Sigmoid colon (tissue), 4 donors: ENCODE measurements at regions not wholly inside any gene's neighbourhood (a gene's known extent, or its start where the extent isn't known, plus 50 kb on each side); places are given as distances from the start of the nearest gene placed in this dataset.

Experiments
- EP300 ChIP-seq, 4 donors: sonication (generic); formaldehyde crosslinking; IDR thresholded peaks; one replicate each; pipeline ENCODE4 v1.6.1; 2017; ENCODE audit warnings: antibody characterized with exemption in 4 of 4
- POLR2A ChIP-seq, 2 donors: fragments of 450-650 bp; IDR thresholded peaks; one replicate each; pipeline ENCODE4 v1.6.1; 2016; ENCODE audit warnings: antibody characterized with exemption in 2 of 2, mild to moderate bottlenecking in 2 of 2, moderate library complexity in 2 of 2
- POLR2AphosphoS5 ChIP-seq, 4 donors: sonication (generic); formaldehyde crosslinking; IDR thresholded peaks; one replicate each; pipeline ENCODE4 v1.6.1; 2017; ENCODE audit warnings: antibody characterized with exemption in 4 of 4
- TF ChIP-seq, protein P1 (sequence below), 4 experiments: fragments of 450-650 bp in 3 of 4; fragments of 200-600 bp in 1 of 4; IDR thresholded peaks; one replicate each; pipeline ENCODE4 v1.5.1; 2016 to 2019; ENCODE audit warnings: antibody characterized with exemption in 4 of 4, mild to moderate bottlenecking in 3 of 4, moderate library complexity in 2 of 4

DNA sequence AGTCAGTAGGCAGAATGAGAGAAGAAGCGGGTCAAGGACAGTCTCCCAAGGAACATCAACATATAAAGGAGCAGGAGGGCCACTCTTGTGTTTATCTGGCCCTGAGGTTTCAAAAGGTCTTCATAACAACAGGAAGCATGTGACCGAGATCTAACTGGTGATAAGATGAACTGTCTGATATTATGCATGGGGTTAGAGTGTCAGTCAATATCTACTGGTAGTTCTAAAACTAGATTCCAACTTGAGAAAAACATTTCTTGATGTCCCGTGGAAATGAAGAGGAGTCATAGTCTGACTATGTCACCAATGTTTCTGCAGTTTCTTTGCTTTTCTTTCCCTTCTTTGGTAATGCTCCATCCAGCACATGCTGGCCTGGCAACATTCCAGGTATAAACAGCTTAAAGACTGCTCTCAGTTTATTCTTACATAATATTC is 77.5 kb upstream of the ITPRID2 start:
- TF ChIP-seq, protein P1, sequence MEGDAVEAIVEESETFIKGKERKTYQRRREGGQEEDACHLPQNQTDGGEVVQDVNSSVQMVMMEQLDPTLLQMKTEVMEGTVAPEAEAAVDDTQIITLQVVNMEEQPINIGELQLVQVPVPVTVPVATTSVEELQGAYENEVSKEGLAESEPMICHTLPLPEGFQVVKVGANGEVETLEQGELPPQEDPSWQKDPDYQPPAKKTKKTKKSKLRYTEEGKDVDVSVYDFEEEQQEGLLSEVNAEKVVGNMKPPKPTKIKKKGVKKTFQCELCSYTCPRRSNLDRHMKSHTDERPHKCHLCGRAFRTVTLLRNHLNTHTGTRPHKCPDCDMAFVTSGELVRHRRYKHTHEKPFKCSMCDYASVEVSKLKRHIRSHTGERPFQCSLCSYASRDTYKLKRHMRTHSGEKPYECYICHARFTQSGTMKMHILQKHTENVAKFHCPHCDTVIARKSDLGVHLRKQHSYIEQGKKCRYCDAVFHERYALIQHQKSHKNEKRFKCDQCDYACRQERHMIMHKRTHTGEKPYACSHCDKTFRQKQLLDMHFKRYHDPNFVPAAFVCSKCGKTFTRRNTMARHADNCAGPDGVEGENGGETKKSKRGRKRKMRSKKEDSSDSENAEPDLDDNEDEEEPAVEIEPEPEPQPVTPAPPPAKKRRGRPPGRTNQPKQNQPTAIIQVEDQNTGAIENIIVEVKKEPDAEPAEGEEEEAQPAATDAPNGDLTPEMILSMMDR (IDR thresholded peaks at IDR 0.05) = no peak
- no peak for TF ChIP-seq POLR2A (IDR thresholded peaks at IDR 0.05)
- no peak for TF ChIP-seq EP300 (IDR thresholded peaks at IDR 0.05)
- TF ChIP-seq POLR2AphosphoS5 (IDR thresholded peaks at IDR 0.05) = no peak
